ENCODE measurements at regions not wholly inside any gene's neighbourhood (a gene's known extent, or its start where the extent isn't known, plus 50 kb on each side); places are given as distances from the start of the nearest gene placed in this dataset.

DNA sequence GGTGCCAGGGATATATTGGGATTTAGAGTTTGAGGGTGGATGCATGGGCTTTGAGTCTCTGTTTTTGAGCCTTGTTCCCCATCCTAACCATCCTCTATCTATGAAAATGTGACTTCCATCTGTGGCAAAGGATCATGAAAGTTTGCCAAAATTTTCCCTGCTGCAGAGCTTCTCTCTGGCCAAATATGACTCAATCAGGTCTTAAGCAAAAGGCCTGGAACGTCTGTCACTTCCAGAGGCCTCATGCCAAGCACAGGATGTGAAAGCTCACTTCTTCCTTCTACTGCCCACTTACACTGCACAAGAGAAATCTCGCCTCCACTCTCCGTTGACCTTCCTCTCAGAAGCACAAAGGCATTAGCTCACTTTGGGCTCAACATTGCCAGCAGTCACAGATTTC is 696.9 kb upstream of the NRP1 start:
- Mint-ChIP-seq H3K36me3 (ENCODE audit: low read depth) (no peaks in the 10 kb centered on the region), H3K4me1 (no peaks in the 10 kb centered on the region), H3K9me3 (peaks cover 4% of the 10 kb centered on the region), H3K27ac (no peak overlapping the region), H3K4me3 (no peak overlapping the region), H3K27me3 (ENCODE audit: low read depth) (peaks cover 8% of the 10 kb centered on the region)
- no peak for TF ChIP-seq CTCF (IDR thresholded peaks at IDR 0.05; ENCODE audit: unreplicated experiment in 3 of 3)

GRCh38 chr10:34029455-34029854 is 695.0 kb upstream of the NRP1 start:
- Mint-ChIP-seq H3K36me3 (ENCODE audit: low read depth) (no peaks in the 10 kb centered on the region), H3K9me3 (peaks cover 3% of the 10 kb centered on the region), H3K4me1 (peaks cover 10% of the 10 kb centered on the region), H3K4me3 (no peak overlapping the region), H3K27ac (no peak overlapping the region), H3K27me3 (ENCODE audit: low read depth) (peaks cover 8% of the 10 kb centered on the region)
- TF ChIP-seq CTCF (IDR thresholded peaks at IDR 0.05; ENCODE audit: unreplicated experiment in 3 of 3), result no peak

DNA sequence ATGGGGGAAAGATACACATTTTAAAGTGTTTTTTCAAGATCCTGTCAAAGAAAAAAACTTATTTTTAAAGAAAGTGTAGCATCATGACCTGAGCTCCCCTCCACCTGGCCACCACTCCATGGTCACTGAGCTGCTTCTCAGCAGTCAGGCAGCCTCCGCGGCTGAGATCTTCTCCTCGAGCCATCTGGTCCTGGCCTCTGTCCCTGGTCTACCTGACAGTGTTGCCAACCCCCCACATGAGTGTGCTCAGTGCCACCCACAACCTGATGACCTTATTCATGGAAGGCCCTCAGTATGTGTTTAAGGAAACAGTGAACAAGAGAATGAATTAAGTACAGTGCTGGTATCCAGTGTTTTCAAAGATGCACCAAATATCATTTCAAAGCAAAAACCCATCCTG is 694.5 kb upstream of the NRP1 start:
- H3K27ac Mint-ChIP-seq, result no peak overlapping the region
- H3K36me3 Mint-ChIP-seq (ENCODE audit: low read depth), result no peaks in the 10 kb centered on the region
- no peak overlapping the region for H3K4me3 Mint-ChIP-seq
- peaks cover 15% of the 10 kb centered on the region for H3K4me1 Mint-ChIP-seq
- TF ChIP-seq CTCF (IDR thresholded peaks at IDR 0.05; ENCODE audit: unreplicated experiment in 3 of 3), result no peak
- H3K9me3 Mint-ChIP-seq, result peaks cover 3% of the 10 kb centered on the region
- H3K27me3 Mint-ChIP-seq (ENCODE audit: low read depth), result peaks cover 8% of the 10 kb centered on the region

- peak in 1 of 3 experiments; percentile 11 for TF ChIP-seq CTCF (IDR thresholded peaks at IDR 0.05; ENCODE audit: unreplicated experiment in 3 of 3)
- Mint-ChIP-seq H3K4me1 (peaks cover 15% of the 10 kb centered on the region), H3K27ac (peak overlapping the region in 2 of 3 experiments; percentile 13 to 38), H3K9me3 (peaks cover 3% of the 10 kb centered on the region), H3K27me3 (ENCODE audit: low read depth) (peaks cover 8% of the 10 kb centered on the region), H3K36me3 (ENCODE audit: low read depth) (no peaks in the 10 kb centered on the region), H3K4me3 (no peak overlapping the region)
These were observed 690.4 kb upstream of the NRP1 start for GRCh38 chr10:34024693-34025425.

DNA sequence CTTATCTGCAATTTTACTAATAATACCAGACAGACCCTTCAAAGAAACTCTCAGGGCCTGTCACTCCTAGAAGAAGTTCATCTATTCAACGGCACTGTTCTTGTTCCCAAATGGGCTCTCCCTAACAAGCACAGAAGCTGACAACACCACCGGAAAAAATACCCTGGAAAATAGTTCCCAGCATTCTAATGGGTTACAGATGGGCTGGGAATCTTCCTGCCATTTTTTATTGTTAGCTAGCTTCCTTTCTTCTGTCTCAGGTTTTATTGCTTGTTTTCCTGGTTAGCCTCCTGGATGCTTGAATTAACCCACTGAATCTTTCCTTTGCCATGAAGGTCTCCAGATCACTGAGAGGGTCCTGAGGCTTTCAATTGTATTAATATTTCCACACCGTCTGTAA is 689.8 kb upstream of the NRP1 start:
- no peak overlapping the region for H3K4me3 Mint-ChIP-seq

More for the DNA sequence above, 689.8 kb upstream of the NRP1 start:
- peaks cover 15% of the 10 kb centered on the region for H3K4me1 Mint-ChIP-seq
- peaks cover 8% of the 10 kb centered on the region for H3K27me3 Mint-ChIP-seq (ENCODE audit: low read depth)
- TF ChIP-seq CTCF (IDR thresholded peaks at IDR 0.05; ENCODE audit: unreplicated experiment in 3 of 3), result no peak
- peak overlapping the region in 2 of 3 experiments; percentile 13 to 38 for H3K27ac Mint-ChIP-seq
- H3K36me3 Mint-ChIP-seq (ENCODE audit: low read depth), result no peaks in the 10 kb centered on the region
- H3K9me3 Mint-ChIP-seq, result peaks cover 3% of the 10 kb centered on the region

Data from nephron (organoid).